HG02798 (cell line): ENCODE measurements at regions not wholly inside any gene's neighbourhood (a gene's known extent, or its start where the extent isn't known, plus 50 kb on each side); places are given as distances from the start of the nearest gene placed in this dataset.
"Not testable (repeated sequence)": the region's sequence is repeated elsewhere in the genome, so short reads cannot be mapped to it uniquely, and the experiment has no call there.

Source experiments
- ATAC-seq: cut with Tn5 transposase; IDR thresholded peaks from one replicate; pipeline ENCODE4 v1.9.1; 2021; ENCODE audit warnings: mild to moderate bottlenecking; ENCODE audit not compliant: unreplicated experiment, poor library complexity

- ATAC-seq: no peak
Measured at GRCh38 chr13:83825676-83826075, 56.6 kb downstream of the SLITRK1 start.

- ATAC-seq: no peak
Measured at GRCh38 chr13:83824560-83824959, 57.7 kb downstream of the SLITRK1 start.

GRCh38 chr13:83824120-83824519, 58.2 kb downstream of the SLITRK1 start:
- no peak for ATAC-seq

GRCh38 chr13:83819611-83820010, 62.7 kb downstream of the SLITRK1 start:
- ATAC-seq: no peak

GRCh38 chr13:83819156-83819555, 63.1 kb downstream of the SLITRK1 start:
- no peak for ATAC-seq

- no peak for ATAC-seq
Measured at GRCh38 chr13:83816081-83816480, 66.2 kb downstream of the SLITRK1 start.

- ATAC-seq: no peak
Measured at GRCh38 chr13:83815598-83815997, 66.7 kb downstream of the SLITRK1 start.

GRCh38 chr13:83810136-83810535, 72.1 kb downstream of the SLITRK1 start:
- ATAC-seq: no peak

- no peak for ATAC-seq
Measured at GRCh38 chr13:83804356-83804962, 77.8 kb downstream of the SLITRK1 start.

- no peak for ATAC-seq
Measured at GRCh38 chr13:83798731-83799130, 83.5 kb downstream of the SLITRK1 start.

- ATAC-seq: no peak
Measured at GRCh38 chr13:83796364-83796763, 85.9 kb downstream of the SLITRK1 start.

GRCh38 chr13:83794583-83794982, 87.7 kb downstream of the SLITRK1 start:
- no peak for ATAC-seq

- no peak for ATAC-seq
Measured at GRCh38 chr13:83780227-83780626, 102.0 kb downstream of the SLITRK1 start.

GRCh38 chr13:83773961-83774360, 108.3 kb downstream of the SLITRK1 start:
- no peak for ATAC-seq

- no peak for ATAC-seq
Measured at GRCh38 chr13:83765796-83766195, 116.5 kb downstream of the SLITRK1 start.

GRCh38 chr13:83761631-83762030, 120.6 kb downstream of the SLITRK1 start:
- no peak for ATAC-seq

- not testable (repeated sequence) for ATAC-seq
Measured at GRCh38 chr13:83755210-83755609, 127.1 kb downstream of the SLITRK1 start.

GRCh38 chr13:83753912-83754624, 128.2 kb downstream of the SLITRK1 start:
- no peak for ATAC-seq

- no peak for ATAC-seq
Measured at GRCh38 chr13:83752141-83752540, 130.1 kb downstream of the SLITRK1 start.

GRCh38 chr13:83740622-83741021, 141.7 kb downstream of the SLITRK1 start:
- no peak for ATAC-seq

- no peak for ATAC-seq
Measured at GRCh38 chr13:83738407-83738806, 143.9 kb downstream of the SLITRK1 start.

GRCh38 chr13:83733293-83733692, 149.0 kb downstream of the SLITRK1 start:
- ATAC-seq: peak; percentile 35
